H1 (cell line): ENCODE measurements at regions not wholly inside any gene's neighbourhood (a gene's known extent, or its start where the extent isn't known, plus 50 kb on each side); places are given as distances from the start of the nearest gene placed in this dataset.

Source experiments
- CTCF ChIA-PET: fragments of 300-600 bp; sonication (Branson Sonifier 250); formaldehyde crosslinking; loops from one replicate; lab custom pipeline; 2021; ENCODE audit not compliant: partially characterized antibody; lab: Charles Lee
- POLR2A ChIA-PET: fragments of 300-600 bp; sonication (Branson Sonifier 250); formaldehyde crosslinking; loops from one replicate; lab custom pipeline; 2021; ENCODE audit warnings: inconsistent platforms; ENCODE audit not compliant: partially characterized antibody; lab: Charles Lee
- DNase-seq, 2 experiments: peaks; one replicate each; pipeline versions ENCODE4 v3.0.0 to v3.0.0-alpha.2; 2010 to 2022; ENCODE audit warnings: low spot score in 2 of 2, low read depth in 1 of 2, mixed read lengths in 1 of 2
- FAIRE-seq: peaks from 2 replicates; lab custom pipeline; 2011; peaks lifted over from hg19 to GRCh38; lab: Jason Lieb, UNC
- H2AFZ ChIP-seq: 2 replicates; pipeline ENCODE4 v1.8.1; 2012; ENCODE audit warnings: low read length, inconsistent platforms
- H2AK5ac ChIP-seq: 2 replicates; pipeline ENCODE4 v1.6.1; 2013; ENCODE audit warnings: low read depth, low read length
- H2BK120ac ChIP-seq: replicated peaks from 2 replicates; pipeline ENCODE3; 2013; ENCODE audit warnings: low read depth, low read length, inconsistent platforms
- H2BK12ac ChIP-seq: 2 replicates; pipeline ENCODE4 v1.6.1; 2013; ENCODE audit warnings: low read depth, low read length
- H2BK15ac ChIP-seq: 2 replicates; pipeline ENCODE4 v1.6.1; 2013; ENCODE audit warnings: low read length
- H2BK20ac ChIP-seq: 2 replicates; pipeline ENCODE4 v1.6.1; 2013; ENCODE audit warnings: low read length
- H2BK5ac ChIP-seq: 2 replicates; pipeline ENCODE4 v1.6.1; 2013; ENCODE audit warnings: low read depth, low read length
- H3K14ac ChIP-seq: 2 replicates; pipeline ENCODE4 v1.6.1; 2013; ENCODE audit warnings: inconsistent platforms; ENCODE audit not compliant: insufficient read length
- H3K18ac ChIP-seq: 2 replicates; pipeline ENCODE4 v1.6.1; 2013; ENCODE audit warnings: low read length; ENCODE audit errors: extremely low read depth
- H3K23ac ChIP-seq: 2 replicates; pipeline ENCODE4 v1.6.1; 2013; ENCODE audit warnings: inconsistent platforms; ENCODE audit not compliant: insufficient read length
- H3K23me2 ChIP-seq: 2 replicates; pipeline ENCODE4 v1.6.1; 2013; ENCODE audit warnings: low read depth, low read length
- H3K27ac ChIP-seq: 2 replicates; pipeline ENCODE4 v1.6.1; 2011; ENCODE audit warnings: low read depth, low read length, inconsistent platforms
- H3K27me3 ChIP-seq, 4 experiments: replicated peaks in 1 of 4; 1 replicate in 1 of 4; 2 replicates in 3 of 4; pipeline versions ENCODE4 v1.6.1 to v1.8.1; 2011 to 2013; ENCODE audit warnings: low read length in 3 of 4, mild to moderate bottlenecking in 3 of 4, inconsistent platforms in 2 of 4, mixed read lengths in 2 of 4, moderate library complexity in 1 of 4; ENCODE audit not compliant: control insufficient read depth in 3 of 4, insufficient read depth in 3 of 4; ENCODE audit errors: extremely low read depth in 1 of 4
- H3K36me3 ChIP-seq, 4 experiments: 2 replicates each; pipeline versions ENCODE4 v1.6.1 to v1.8.1; 2011 to 2013; ENCODE audit warnings: mild to moderate bottlenecking in 4 of 4, low read length in 3 of 4, moderate library complexity in 2 of 4, control low read depth in 1 of 4, inconsistent platforms in 1 of 4; ENCODE audit not compliant: insufficient read depth in 4 of 4, control insufficient read depth in 2 of 4
- H3K4ac ChIP-seq: replicated peaks from 2 replicates; pipeline ENCODE3; 2013; ENCODE audit warnings: low read length, low read depth, mixed read lengths, inconsistent platforms; ENCODE audit not compliant: insufficient read length
- H3K4me1 ChIP-seq, 4 experiments: replicated peaks in 1 of 4; 1 replicate in 1 of 4; 2 replicates in 3 of 4; pipeline versions ENCODE4 v1.6.1 to v1.8.1; 2011 to 2013; ENCODE audit warnings: low read length in 3 of 4, inconsistent platforms in 2 of 4, mixed read lengths in 1 of 4; ENCODE audit not compliant: insufficient read depth in 4 of 4, control insufficient read depth in 3 of 4
- H3K4me2 ChIP-seq, 2 experiments: 2 replicates each; pipeline versions ENCODE4 v1.6.1 to v1.8.1; 2011 to 2013; ENCODE audit warnings: low read depth in 2 of 2, low read length in 2 of 2, control low read depth in 1 of 2, inconsistent platforms in 1 of 2, mild to moderate bottlenecking in 1 of 2; ENCODE audit not compliant: insufficient read depth in 1 of 2
- H3K4me3 ChIP-seq, 4 experiments: fragments of 200-600, 300-600 bp in 1 of 4; sonication (generic), shearing (Covaris generic), sonication (Bioruptor Twin) in 1 of 4; 2 replicates each; pipeline versions ENCODE4 v1.5.1 to v1.8.1; 2011 to 2016; ENCODE audit warnings: low read length in 4 of 4, low read depth in 3 of 4, control low read depth in 2 of 4, inconsistent platforms in 2 of 4, mild to moderate bottlenecking in 2 of 4, mixed read lengths in 1 of 4, moderate library complexity in 1 of 4; ENCODE audit not compliant: insufficient read depth in 2 of 4; ENCODE audit errors: extremely low read depth in 1 of 4
- H3K56ac ChIP-seq: replicated peaks from 2 replicates; pipeline ENCODE3; 2013; ENCODE audit warnings: low read depth, mild to moderate bottlenecking, mixed read lengths, low read length, inconsistent platforms; ENCODE audit not compliant: insufficient read length
- H3K79me1 ChIP-seq: 2 replicates; pipeline ENCODE4 v1.6.1; 2013; ENCODE audit warnings: low read depth, low read length, control low read depth
- H3K79me2 ChIP-seq, 2 experiments: 2 replicates each; pipeline versions ENCODE4 v1.6.1 to v1.8.1; 2012 to 2013; ENCODE audit warnings: low read length in 2 of 2, mild to moderate bottlenecking in 2 of 2, inconsistent platforms in 1 of 2; ENCODE audit not compliant: insufficient read depth in 2 of 2, control insufficient read depth in 1 of 2
- H3K9ac ChIP-seq, 4 experiments: replicated peaks in 1 of 4; 1 replicate in 1 of 4; 2 replicates in 3 of 4; pipeline versions ENCODE4 v1.6.1 to v1.8.1; 2011 to 2013; ENCODE audit warnings: low read depth in 3 of 4, low read length in 3 of 4, control low read depth in 2 of 4, mild to moderate bottlenecking in 2 of 4, moderate library complexity in 2 of 4, inconsistent platforms in 1 of 4; ENCODE audit errors: extremely low read depth in 1 of 4
- H3K9me3 ChIP-seq, 2 experiments: 2 replicates each; pipeline versions ENCODE4 v1.6.1 to v1.8.1; 2012 to 2013; ENCODE audit warnings: mild to moderate bottlenecking in 2 of 2, moderate library complexity in 2 of 2, control low read depth in 1 of 2, inconsistent platforms in 1 of 2, low read depth in 1 of 2, low read length in 1 of 2, mixed read lengths in 1 of 2; ENCODE audit not compliant: insufficient read depth in 2 of 2
- H4K20me1 ChIP-seq, 2 experiments: replicated peaks in 1 of 2; 2 replicates each; pipeline versions ENCODE3 to v1.8.1; 2011 to 2013; ENCODE audit warnings: inconsistent platforms in 2 of 2, low read length in 2 of 2, mild to moderate bottlenecking in 1 of 2; ENCODE audit not compliant: insufficient read depth in 2 of 2, control insufficient read depth in 1 of 2
- H4K5ac ChIP-seq: 2 replicates; pipeline ENCODE4 v1.6.1; 2013; ENCODE audit warnings: low read length, low read depth, mixed read lengths, inconsistent platforms; ENCODE audit not compliant: insufficient read length
- H4K8ac ChIP-seq: 2 replicates; pipeline ENCODE4 v1.8.0; 2013; ENCODE audit warnings: mild to moderate bottlenecking, moderate library complexity, low read length, inconsistent platforms; ENCODE audit not compliant: insufficient read depth; ENCODE audit errors: extremely low read depth
- H4K91ac ChIP-seq: replicated peaks from 2 replicates; pipeline ENCODE3; 2013; ENCODE audit warnings: low read length, mixed read lengths, inconsistent platforms; ENCODE audit not compliant: insufficient read length
- CBX5 ChIP-seq: fragments of 300-800, 300-1000 bp; sonication (generic); IDR thresholded peaks from 2 replicates; pipeline ENCODE4 v1.7.1; 2016; ENCODE audit warnings: antibody characterized with exemption, low read length, low read depth
- EP300 ChIP-seq, 2 experiments: IDR thresholded peaks; 1 replicate in 1 of 2; 2 replicates in 1 of 2; pipeline ENCODE4 v1.6.1; 2011 to 2012; ENCODE audit warnings: low read depth in 2 of 2, low read length in 2 of 2, mild to moderate bottlenecking in 2 of 2, borderline replicate concordance in 1 of 2, inconsistent platforms in 1 of 2, moderate library complexity in 1 of 2
- GTF2F1 ChIP-seq: IDR thresholded peaks from 2 replicates; pipeline ENCODE4 v1.6.1; 2012; ENCODE audit warnings: low read depth, low read length, improper control_type of control experiment, borderline replicate concordance
- KDM4A ChIP-seq: IDR thresholded peaks from one replicate; pipeline ENCODE4 v1.7.1; 2012; ENCODE audit warnings: low read depth, mild to moderate bottlenecking, moderate library complexity, low read length, inconsistent platforms; ENCODE audit not compliant: severe bottlenecking
- PHF8 ChIP-seq: fragments of 200-600 bp; sonication (generic); conservative IDR thresholded peaks from 2 replicates; pipeline ENCODE4 v1.7.1; 2012; ENCODE audit warnings: low read depth, mild to moderate bottlenecking, inconsistent platforms, low read length, moderate library complexity
- RFX5 ChIP-seq: IDR thresholded peaks from 2 replicates; pipeline ENCODE4 v1.6.1; 2011; ENCODE audit warnings: low read depth, low read length, improper control_type of control experiment, borderline replicate concordance
- SAP30 ChIP-seq: fragments of 300-600 bp; sonication (generic); IDR thresholded peaks from 2 replicates; pipeline ENCODE4 v1.7.1; 2012; ENCODE audit warnings: low read length, moderate library complexity, mild to moderate bottlenecking, inconsistent platforms; ENCODE audit not compliant: insufficient read depth, insufficient replicate concordance
- SP2 ChIP-seq: IDR thresholded peaks from 2 replicates; pipeline ENCODE4 v1.6.1; 2012; ENCODE audit warnings: mild to moderate bottlenecking, low read length, inconsistent platforms
- SP4 ChIP-seq: IDR thresholded peaks from 2 replicates; pipeline ENCODE4 v1.6.1; 2012; ENCODE audit warnings: low read length, inconsistent platforms
- WGBS, 2 experiments: shearing (Covaris generic) in 1 of 2; methylation state at CpG; one replicate each; pipeline versions ENCODE4 v1.1.6 to v1.1.7; 2013 to 2015; ENCODE audit warnings: low lambda C conversion rate in 2 of 2, mixed read lengths in 2 of 2, inconsistent platforms in 1 of 2, low coverage in 1 of 2, missing lambda C conversion rate in 1 of 2; ENCODE audit not compliant: insufficient replicate concordance in 2 of 2, insufficient coverage in 1 of 2, insufficient read length in 1 of 2; ENCODE audit errors: extremely low coverage in 1 of 2, missing lambda C conversion rate in 1 of 2; 5-methylcytosine and 5-hydroxymethylcytosine counted together

DNA sequence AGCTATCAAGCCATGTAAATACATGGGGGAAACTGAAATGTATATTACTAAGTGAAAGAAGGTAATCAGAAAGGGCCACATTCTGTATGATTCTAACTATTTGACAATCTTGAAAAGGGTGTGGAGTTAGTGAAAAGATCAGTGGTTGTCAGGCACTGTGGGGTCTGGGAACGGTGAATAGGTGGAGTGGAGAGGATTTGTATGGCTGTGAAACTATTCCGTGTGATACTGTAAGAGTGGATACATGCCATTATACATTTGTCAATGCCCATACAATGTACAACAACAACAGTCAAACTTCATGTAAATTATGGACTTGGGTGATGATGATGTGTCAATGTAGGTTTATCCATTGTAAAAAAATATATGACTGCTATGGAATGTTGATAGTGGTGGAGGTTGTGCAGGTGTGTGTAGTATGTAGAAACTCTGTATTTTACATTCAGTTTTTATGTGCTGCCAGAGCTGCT, 1116.2 kb downstream of the SUCLG1 start:
- no peak for FAIRE-seq
- no peaks in the 10 kb centered on the region; a peak in 1 of 8 replicates for H3K36me3 ChIP-seq
- H3K27ac ChIP-seq = no peak overlapping the region
- H2BK5ac ChIP-seq = no peak overlapping the region
- TF ChIP-seq CBX5 (no peak), SP2 (no peak), SAP30 (no peak), RFX5 (no peak), PHF8 (no peak), KDM4A (no peak), SP4 (no peak), EP300 (IDR thresholded peaks at IDR 0.05; ENCODE audit: borderline replicate concordance in 1 of 2, low read depth in 2 of 2, low read length in 2 of 2) (no peak), GTF2F1 (no peak)
- 87% methylated on average over 2 of the region's 2 CpGs; no CpG with 5 or more reads in 1 of the 2 experiments for WGBS, 2 experiments
- H3K23me2 ChIP-seq = no peaks in the 10 kb centered on the region
- no peak overlapping the region for H2BK12ac ChIP-seq
- H4K8ac ChIP-seq = no peak overlapping the region
- no peak for DNase-seq
- H3K14ac ChIP-seq = no peak overlapping the region
- ChIA-PET POLR2A (no interaction called here), CTCF (no interaction called here)
- H3K9ac ChIP-seq = no peak overlapping the region
- H3K56ac ChIP-seq = no peak overlapping the region
- H3K18ac ChIP-seq = no peak overlapping the region
- no peak overlapping the region for H4K5ac ChIP-seq
- H3K4me1 ChIP-seq = no peaks in the 10 kb centered on the region
- no peak overlapping the region for H2BK15ac ChIP-seq
- no peak overlapping the region for H2AK5ac ChIP-seq
- H2BK20ac ChIP-seq = no peak overlapping the region
- no peak overlapping the region for H3K23ac ChIP-seq
- no peak overlapping the region for H2BK120ac ChIP-seq
- H3K4me2 ChIP-seq = no peak overlapping the region
- no peak overlapping the region for H3K4ac ChIP-seq
- H3K27me3 ChIP-seq = no peaks in the 10 kb centered on the region
- no peak overlapping the region for H4K91ac ChIP-seq
- no peaks in the 10 kb centered on the region for H4K20me1 ChIP-seq
- H3K4me3 ChIP-seq = no peak overlapping the region
- no peaks in the 10 kb centered on the region for H3K79me2 ChIP-seq
- H3K9me3 ChIP-seq = peaks cover 2 to 6% of the 10 kb centered on the region in 2 experiments; a peak in 1 of 4 replicates
- H3K79me1 ChIP-seq = no peaks in the 10 kb centered on the region
- no peak overlapping the region for H2AFZ ChIP-seq
